HEK293 (cell line): ENCODE measurements at regions not wholly inside any gene's neighbourhood (a gene's known extent, or its start where the extent isn't known, plus 50 kb on each side); places are given as distances from the start of the nearest gene placed in this dataset.

Source experiments
- CTCF ChIA-PET: fragments of 350-600 bp; formaldehyde crosslinking; extraction: SDS; loops from one replicate; lab custom pipeline; 2021; ENCODE audit warnings: antibody characterized with exemption; lab: Yijun Ruan, JAX
- POLR2A ChIA-PET: fragments of 300-600 bp; formaldehyde crosslinking; extraction: SDS; loops from one replicate; lab custom pipeline; 2020; ENCODE audit warnings: antibody characterized with exemption, inconsistent platforms; lab: Yijun Ruan, JAX
- H3K27ac ChIP-seq: fragments of 200-500 bp; sonication (Bioruptor generic); 2 replicates; pipeline ENCODE4 v1.5.1; 2014; ENCODE audit warnings: low read depth, low read length, control low read depth, inconsistent platforms; ENCODE audit errors: extremely low read depth
- H3K36me3 ChIP-seq, 2 experiments: fragments of 200-500 bp in 1 of 2; sonication (Bioruptor generic) in 1 of 2; 1 replicate in 1 of 2; 2 replicates in 1 of 2; pipeline ENCODE4 v1.5.1; 2014 to 2017; ENCODE audit warnings: inconsistent platforms in 2 of 2, low read length in 2 of 2; ENCODE audit not compliant: control insufficient read depth in 2 of 2, insufficient read depth in 1 of 2
- H3K4me1 ChIP-seq: fragments of 200-500 bp; sonication (Bioruptor generic); 2 replicates; pipeline ENCODE4 v1.5.1; 2014; ENCODE audit warnings: mild to moderate bottlenecking, low read length, inconsistent platforms; ENCODE audit not compliant: control insufficient read depth, insufficient read depth
- H3K4me3 ChIP-seq: 2 replicates; pipeline ENCODE4 v1.5.1; 2011; ENCODE audit warnings: low read depth, mild to moderate bottlenecking, control low read depth, low read length, moderate library complexity
- H3K9me3 ChIP-seq: fragments of 200-500 bp; sonication (Bioruptor generic); 2 replicates; pipeline ENCODE4 v1.5.1; 2014; ENCODE audit warnings: low read depth, low read length, inconsistent platforms; ENCODE audit not compliant: control insufficient read depth, insufficient read depth
- ELK4 ChIP-seq: IDR thresholded peaks from 2 replicates; pipeline ENCODE4 v1.6.1; 2011; ENCODE audit warnings: mild to moderate bottlenecking, low read depth, low read length, borderline replicate concordance
- GLI4 ChIP-seq: fragments of 450-650 bp; formaldehyde crosslinking; IDR thresholded peaks from 2 replicates; pipeline ENCODE4 v1.5.1; 2016; ENCODE audit warnings: missing biosample characterization, missing genetic modification characterization
- GLIS1 ChIP-seq: fragments of 450-650 bp; formaldehyde crosslinking; IDR thresholded peaks from 2 replicates; pipeline ENCODE4 v1.5.1; 2016; ENCODE audit warnings: missing biosample characterization, missing genetic modification characterization
- HOXA7 ChIP-seq: sonication (generic); formaldehyde crosslinking; IDR thresholded peaks from 2 replicates; pipeline ENCODE4 v1.8.1; 2022; ENCODE audit warnings: missing genetic modification reagents, borderline replicate concordance
- KLF7 ChIP-seq: fragments of 450-650 bp; formaldehyde crosslinking; IDR thresholded peaks from 2 replicates; pipeline ENCODE4 v1.5.1; 2016; ENCODE audit warnings: missing biosample characterization, missing genetic modification characterization, borderline replicate concordance
- YY2 ChIP-seq: fragments of 450-650 bp; formaldehyde crosslinking; IDR thresholded peaks from 2 replicates; pipeline ENCODE4 v1.5.1; 2016; ENCODE audit warnings: missing biosample characterization, missing genetic modification characterization
- ZFP37 ChIP-seq: fragments of 450-650 bp; formaldehyde crosslinking; IDR thresholded peaks from 2 replicates; pipeline ENCODE4 v1.5.1; 2016; ENCODE audit warnings: missing biosample characterization, missing genetic modification characterization
- ZNF114 ChIP-seq: fragments of 450-650 bp; formaldehyde crosslinking; IDR thresholded peaks from 2 replicates; pipeline ENCODE4 v1.5.0; 2017; ENCODE audit warnings: missing biosample characterization, missing genetic modification characterization
- ZNF133 ChIP-seq: fragments of 450-650 bp; formaldehyde crosslinking; IDR thresholded peaks from 2 replicates; pipeline ENCODE4 v1.5.1; 2016; ENCODE audit warnings: missing biosample characterization, missing genetic modification characterization
- ZNF138 ChIP-seq: fragments of 450-650 bp; formaldehyde crosslinking; IDR thresholded peaks from 2 replicates; pipeline ENCODE4 v1.5.1; 2016; ENCODE audit warnings: missing biosample characterization, missing genetic modification characterization, borderline replicate concordance
- ZNF148 ChIP-seq: fragments of 450-650 bp; formaldehyde crosslinking; IDR thresholded peaks from 2 replicates; pipeline ENCODE4 v1.5.0; 2017; ENCODE audit warnings: missing biosample characterization, missing genetic modification characterization, borderline replicate concordance
- ZNF19 ChIP-seq: fragments of 450-650 bp; formaldehyde crosslinking; IDR thresholded peaks from 2 replicates; pipeline ENCODE4; 2016; ENCODE audit warnings: missing biosample characterization, missing genetic modification characterization, low read depth
- ZNF274 ChIP-seq, 2 experiments: fragments of 200-500 bp in 1 of 2; fragments of 450-650 bp in 1 of 2; sonication (Bioruptor generic) in 1 of 2; formaldehyde crosslinking in 1 of 2; IDR thresholded peaks; 2 replicates each; pipeline versions ENCODE4 v1.5.1 to v1.6.1; 2014 to 2016; ENCODE audit warnings: borderline replicate concordance in 1 of 2, inconsistent platforms in 1 of 2, low read length in 1 of 2, missing biosample characterization in 1 of 2, missing genetic modification characterization in 1 of 2
- ZNF362 ChIP-seq: fragments of 450-650 bp; formaldehyde crosslinking; IDR thresholded peaks from 2 replicates; pipeline ENCODE4 v1.5.1; 2016; ENCODE audit warnings: missing biosample characterization, missing genetic modification characterization
- ZNF501 ChIP-seq: fragments of 450-650 bp; formaldehyde crosslinking; IDR thresholded peaks from 2 replicates; pipeline ENCODE4 v1.5.1; 2016; ENCODE audit warnings: missing biosample characterization, missing genetic modification characterization
- ZNF530 ChIP-seq: fragments of 450-650 bp; formaldehyde crosslinking; IDR thresholded peaks from 2 replicates; pipeline ENCODE4 v1.5.1; 2016; ENCODE audit warnings: low read depth, missing biosample characterization, missing genetic modification characterization
- ZNF548 ChIP-seq: fragments of 450-650 bp; formaldehyde crosslinking; IDR thresholded peaks from 2 replicates; pipeline ENCODE4 v1.5.1; 2016; ENCODE audit warnings: missing biosample characterization, missing genetic modification characterization
- ZNF558 ChIP-seq: fragments of 450-650 bp; formaldehyde crosslinking; IDR thresholded peaks from 2 replicates; pipeline ENCODE4 v1.5.1; 2016; ENCODE audit warnings: missing biosample characterization, missing genetic modification characterization
- ZNF785 ChIP-seq: fragments of 450-650 bp; formaldehyde crosslinking; IDR thresholded peaks from 2 replicates; pipeline ENCODE4 v1.5.1; 2016; ENCODE audit warnings: missing biosample characterization, missing genetic modification characterization
- ZSCAN16 ChIP-seq: fragments of 450-650 bp; formaldehyde crosslinking; IDR thresholded peaks from 2 replicates; pipeline ENCODE4 v1.5.1; 2016; ENCODE audit warnings: missing biosample characterization, missing genetic modification characterization
- TF ChIP-seq, protein P1 (sequence below): fragments of 450-650 bp; IDR thresholded peaks from 2 replicates; pipeline ENCODE4 v1.5.1; 2018; ENCODE audit warnings: missing biosample characterization, missing genetic modification characterization
- TF ChIP-seq, protein P2 (sequence below): fragments of 450-650 bp; formaldehyde crosslinking; IDR thresholded peaks from 2 replicates; pipeline ENCODE4 v1.5.1; 2017; ENCODE audit warnings: missing biosample characterization, mild to moderate bottlenecking, missing genetic modification characterization, moderate library complexity

DNA sequence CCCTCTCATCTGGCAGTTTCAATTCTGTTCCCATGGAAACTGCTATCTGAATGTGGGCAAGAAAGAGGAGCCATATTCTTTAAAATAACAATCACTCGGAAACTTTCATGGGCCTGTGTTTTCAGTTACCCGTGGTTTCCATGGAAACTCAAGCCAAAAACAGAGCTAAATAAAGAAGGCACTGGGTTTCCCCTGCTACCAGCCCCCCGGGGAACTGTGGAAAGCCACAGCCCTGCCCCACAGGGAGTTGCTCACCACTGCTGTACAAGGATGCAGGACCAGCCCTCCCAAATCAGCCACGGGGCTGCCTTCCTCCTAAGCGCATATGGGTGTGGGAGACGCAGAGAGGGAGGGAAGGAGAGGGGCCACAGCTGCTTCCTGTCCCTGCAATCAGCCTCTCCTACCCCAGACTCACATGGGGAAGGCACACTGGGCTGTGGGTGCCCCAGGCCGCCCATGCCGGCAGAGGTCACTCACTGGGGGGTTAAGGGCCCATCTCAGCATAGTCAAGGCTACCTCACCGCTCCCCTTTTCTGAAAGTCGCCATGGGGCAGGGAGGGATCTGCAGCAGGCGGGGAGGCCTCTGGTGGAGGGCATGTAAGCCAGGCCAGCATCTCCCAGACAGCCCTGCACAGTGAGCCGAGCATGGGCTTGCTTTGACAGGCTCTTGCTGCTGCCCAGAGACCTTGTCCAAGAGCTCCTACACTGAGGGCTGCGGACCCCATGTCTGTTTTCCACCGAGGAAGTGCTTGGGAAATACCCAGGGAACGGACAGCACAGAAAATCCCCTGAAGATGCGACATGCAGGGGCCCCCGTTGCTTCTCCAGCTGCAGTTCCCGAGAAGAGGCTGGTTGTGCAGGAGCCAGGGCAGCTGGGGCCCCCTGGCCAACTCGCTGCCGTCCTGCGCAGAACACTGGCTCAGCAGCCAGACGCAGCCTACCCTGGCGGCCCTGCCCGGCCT, 157.3 kb upstream of the PPP2R2D start:
- H3K9me3 ChIP-seq = no peaks in the 10 kb centered on the region
- TF ChIP-seq GLIS1 (tag by site-specific recombination) = 0 out of 2 replicates have a peak, but pooled peaks have one; percentile 9
- TF ChIP-seq, protein P1, sequence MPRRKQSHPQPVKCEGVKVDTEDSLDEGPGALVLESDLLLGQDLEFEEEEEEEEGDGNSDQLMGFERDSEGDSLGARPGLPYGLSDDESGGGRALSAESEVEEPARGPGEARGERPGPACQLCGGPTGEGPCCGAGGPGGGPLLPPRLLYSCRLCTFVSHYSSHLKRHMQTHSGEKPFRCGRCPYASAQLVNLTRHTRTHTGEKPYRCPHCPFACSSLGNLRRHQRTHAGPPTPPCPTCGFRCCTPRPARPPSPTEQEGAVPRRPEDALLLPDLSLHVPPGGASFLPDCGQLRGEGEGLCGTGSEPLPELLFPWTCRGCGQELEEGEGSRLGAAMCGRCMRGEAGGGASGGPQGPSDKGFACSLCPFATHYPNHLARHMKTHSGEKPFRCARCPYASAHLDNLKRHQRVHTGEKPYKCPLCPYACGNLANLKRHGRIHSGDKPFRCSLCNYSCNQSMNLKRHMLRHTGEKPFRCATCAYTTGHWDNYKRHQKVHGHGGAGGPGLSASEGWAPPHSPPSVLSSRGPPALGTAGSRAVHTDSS (tag by site-specific recombination) = no peak
- TF ChIP-seq ZNF274 (IDR thresholded peaks at IDR 0.05; ENCODE audit: low read length) = no peak
- TF ChIP-seq ZNF274 (tag by site-specific recombination; IDR thresholded peaks at IDR 0.05; ENCODE audit: borderline replicate concordance) = no peak
- TF ChIP-seq HOXA7 (CRISPR knock-in tag) = no peak
- POLR2A ChIA-PET = no interaction called here
- H3K36me3 ChIP-seq = no peaks in the 10 kb centered on the region
- no peaks in the 10 kb centered on the region for H3K4me1 ChIP-seq
- CTCF ChIA-PET = no interaction called here
- H3K4me3 ChIP-seq = no peak overlapping the region
- no peak overlapping the region for H3K27ac ChIP-seq

GRCh38 chr10:131744346-131744745, 156.5 kb upstream of the PPP2R2D start:
- TF ChIP-seq ZNF133 (no peak), ZFP37 (no peak), ELK4 (no peak), ZNF114 (no peak), ZNF138 (tag by site-specific recombination) (no peak), ZNF530 (tag by site-specific recombination) (no peak), ZNF19 (no peak), HOXA7 (CRISPR knock-in tag) (no peak)
- TF ChIP-seq, protein P2, sequence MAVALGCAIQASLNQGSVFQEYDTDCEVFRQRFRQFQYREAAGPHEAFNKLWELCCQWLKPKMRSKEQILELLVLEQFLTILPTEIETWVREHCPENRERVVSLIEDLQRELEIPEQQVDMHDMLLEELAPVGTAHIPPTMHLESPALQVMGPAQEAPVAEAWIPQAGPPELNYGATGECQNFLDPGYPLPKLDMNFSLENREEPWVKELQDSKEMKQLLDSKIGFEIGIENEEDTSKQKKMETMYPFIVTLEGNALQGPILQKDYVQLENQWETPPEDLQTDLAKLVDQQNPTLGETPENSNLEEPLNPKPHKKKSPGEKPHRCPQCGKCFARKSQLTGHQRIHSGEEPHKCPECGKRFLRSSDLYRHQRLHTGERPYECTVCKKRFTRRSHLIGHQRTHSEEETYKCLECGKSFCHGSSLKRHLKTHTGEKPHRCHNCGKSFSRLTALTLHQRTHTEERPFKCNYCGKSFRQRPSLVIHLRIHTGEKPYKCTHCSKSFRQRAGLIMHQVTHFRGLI (tag by site-specific recombination) = no peak
- no peaks in the 10 kb centered on the region for H3K36me3 ChIP-seq
- no peak overlapping the region for H3K4me3 ChIP-seq
- H3K27ac ChIP-seq = no peak overlapping the region
- H3K9me3 ChIP-seq = no peaks in the 10 kb centered on the region
- CTCF ChIA-PET = no interaction called here
- POLR2A ChIA-PET = no interaction called here
- no peaks in the 10 kb centered on the region for H3K4me1 ChIP-seq

GRCh38 chr10:131745591-131745990, 155.2 kb upstream of the PPP2R2D start:
- no peaks in the 10 kb centered on the region for H3K36me3 ChIP-seq
- H3K27ac ChIP-seq = no peak overlapping the region
- ChIA-PET CTCF (no interaction called here), POLR2A (no interaction called here)
- H3K4me1 ChIP-seq = no peaks in the 10 kb centered on the region
- H3K9me3 ChIP-seq = no peaks in the 10 kb centered on the region
- no peak overlapping the region for H3K4me3 ChIP-seq
- TF ChIP-seq ZNF785 (tag by site-specific recombination) = no peak
- TF ChIP-seq ZNF501 (tag by site-specific recombination) = no peak
- no peak for TF ChIP-seq ZSCAN16 (tag by site-specific recombination)
- TF ChIP-seq YY2 (tag by site-specific recombination) = no peak
- TF ChIP-seq GLI4 (tag by site-specific recombination) = no peak
- TF ChIP-seq ZNF362 (tag by site-specific recombination) = no peak
- no peak for TF ChIP-seq ZNF558
- TF ChIP-seq ZNF148 (tag by site-specific recombination) = no peak
- no peak for TF ChIP-seq ZNF548
- TF ChIP-seq KLF7 (tag by site-specific recombination) = no peak
